ENCODE measurements at regions not wholly inside any gene's neighbourhood (a gene's known extent, or its start where the extent isn't known, plus 50 kb on each side); places are given as distances from the start of the nearest gene placed in this dataset.
A peak's percentile ranks its signal among the peaks of the same experiment; 100 is the strongest.

GRCh38 chr6:105805501-105806023 lies 280.6 kb upstream of the PRDM1 start:
- H3K9me3 ChIP-seq (ENCODE audit: severe bottlenecking): no peaks in the 10 kb centered on the region
- no peak for DNase-seq (ENCODE audit: low spot score)
- TF ChIP-seq CTCF (IDR thresholded peaks at IDR 0.05; ENCODE audit: poor library complexity, severe bottlenecking): no peak
- H3K27me3 ChIP-seq (ENCODE audit: insufficient read depth, poor library complexity, severe bottlenecking): no peaks in the 10 kb centered on the region
- H3K4me1 ChIP-seq (ENCODE audit: insufficient read depth, poor library complexity, severe bottlenecking): peaks cover 30% of the 10 kb centered on the region
- no peak overlapping the region for H3K4me3 ChIP-seq (ENCODE audit: severe bottlenecking)
- H3K27ac ChIP-seq (ENCODE audit: poor library complexity, severe bottlenecking): peak overlapping the region; percentile 65
- no peaks in the 10 kb centered on the region for H3K36me3 ChIP-seq (ENCODE audit: low read depth)
- ATAC-seq (ENCODE audit: low read depth): no peak

DNA sequence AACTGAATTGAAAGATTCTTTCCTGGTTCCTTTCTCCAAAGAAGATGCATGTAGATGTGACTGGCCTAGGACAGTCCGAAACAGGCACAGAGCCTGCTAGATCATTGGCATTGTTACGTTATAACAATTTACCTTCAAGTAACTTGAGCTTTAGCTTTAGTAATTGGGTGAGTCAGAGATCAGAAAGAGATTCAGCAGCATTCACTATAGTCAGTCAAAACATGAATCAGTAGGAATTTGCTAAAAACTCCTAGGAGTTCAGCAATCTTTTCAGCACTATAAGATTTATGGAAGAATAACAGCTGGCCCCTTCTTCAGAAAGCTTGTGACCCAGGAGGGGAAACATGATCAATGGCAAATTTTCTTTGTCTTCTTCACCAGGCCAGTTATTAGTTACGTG lies 281.7 kb upstream of the PRDM1 start:
- Histone ChIP-seq H3K27me3 (ENCODE audit: insufficient read depth, poor library complexity, severe bottlenecking) (no peaks in the 10 kb centered on the region), H3K4me1 (ENCODE audit: insufficient read depth, poor library complexity, severe bottlenecking) (peaks cover 18% of the 10 kb centered on the region), H3K4me3 (ENCODE audit: severe bottlenecking) (no peak overlapping the region), H3K9me3 (ENCODE audit: severe bottlenecking) (no peaks in the 10 kb centered on the region), H3K27ac (ENCODE audit: poor library complexity, severe bottlenecking) (peak overlapping the region; percentile 65), H3K36me3 (ENCODE audit: low read depth) (no peaks in the 10 kb centered on the region)
- DNase-seq (ENCODE audit: low spot score): no peak
- ATAC-seq (ENCODE audit: low read depth): peak; percentile 96
- TF ChIP-seq CTCF (IDR thresholded peaks at IDR 0.05; ENCODE audit: poor library complexity, severe bottlenecking): no peak

DNA sequence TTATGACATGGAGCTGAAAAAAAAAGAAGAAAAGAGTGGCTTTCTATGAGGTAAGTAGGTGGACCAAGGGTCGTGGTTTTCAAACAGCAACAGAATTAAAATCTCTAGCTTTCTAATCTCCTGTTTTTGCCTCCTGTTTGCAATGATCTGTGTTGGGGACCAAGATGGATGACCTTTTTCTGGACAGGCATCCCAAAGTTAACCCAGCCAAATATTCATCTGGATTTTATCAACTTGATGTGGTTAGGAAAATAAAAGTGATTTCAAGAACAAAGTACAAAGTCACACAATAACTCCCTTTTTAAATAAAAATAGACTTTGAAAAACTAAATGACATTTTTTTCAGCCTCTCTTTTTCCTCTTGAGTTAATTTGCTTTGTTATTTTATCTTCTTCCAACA lies 282.1 kb upstream of the PRDM1 start:
- peaks cover 17% of the 10 kb centered on the region for H3K4me1 ChIP-seq (ENCODE audit: insufficient read depth, poor library complexity, severe bottlenecking)
- DNase-seq (ENCODE audit: low spot score) (no peak), ATAC-seq (ENCODE audit: low read depth) (no peak)
- H3K9me3 ChIP-seq (ENCODE audit: severe bottlenecking): no peaks in the 10 kb centered on the region
- TF ChIP-seq CTCF (IDR thresholded peaks at IDR 0.05; ENCODE audit: poor library complexity, severe bottlenecking): no peak
- peak overlapping the region; percentile 65 for H3K27ac ChIP-seq (ENCODE audit: poor library complexity, severe bottlenecking)
- H3K36me3 ChIP-seq (ENCODE audit: low read depth): no peaks in the 10 kb centered on the region
- H3K4me3 ChIP-seq (ENCODE audit: severe bottlenecking): no peak overlapping the region
- H3K27me3 ChIP-seq (ENCODE audit: insufficient read depth, poor library complexity, severe bottlenecking): no peaks in the 10 kb centered on the region

GRCh38 chr6:105803442-105803841 lies 282.7 kb upstream of the PRDM1 start:
- no peaks in the 10 kb centered on the region for H3K9me3 ChIP-seq (ENCODE audit: severe bottlenecking)
- peak overlapping the region; percentile 65 for H3K27ac ChIP-seq (ENCODE audit: poor library complexity, severe bottlenecking)
- DNase-seq (ENCODE audit: low spot score): no peak
- ATAC-seq (ENCODE audit: low read depth): peak; percentile 68
- no peaks in the 10 kb centered on the region for H3K27me3 ChIP-seq (ENCODE audit: insufficient read depth, poor library complexity, severe bottlenecking)
- H3K36me3 ChIP-seq (ENCODE audit: low read depth): no peaks in the 10 kb centered on the region
- H3K4me1 ChIP-seq (ENCODE audit: insufficient read depth, poor library complexity, severe bottlenecking): peaks cover 17% of the 10 kb centered on the region
- TF ChIP-seq CTCF (IDR thresholded peaks at IDR 0.05; ENCODE audit: poor library complexity, severe bottlenecking): no peak
- no peak overlapping the region for H3K4me3 ChIP-seq (ENCODE audit: severe bottlenecking)

GRCh38 chr6:105802703-105803102 lies 283.4 kb upstream of the PRDM1 start:
- H3K27me3 ChIP-seq (ENCODE audit: insufficient read depth, poor library complexity, severe bottlenecking): no peaks in the 10 kb centered on the region
- H3K27ac ChIP-seq (ENCODE audit: poor library complexity, severe bottlenecking): no peak overlapping the region
- H3K4me3 ChIP-seq (ENCODE audit: severe bottlenecking): no peak overlapping the region
- H3K9me3 ChIP-seq (ENCODE audit: severe bottlenecking): no peaks in the 10 kb centered on the region
- no peaks in the 10 kb centered on the region for H3K36me3 ChIP-seq (ENCODE audit: low read depth)
- ATAC-seq (ENCODE audit: low read depth): no peak
- H3K4me1 ChIP-seq (ENCODE audit: insufficient read depth, poor library complexity, severe bottlenecking): peaks cover 17% of the 10 kb centered on the region
- no peak for DNase-seq (ENCODE audit: low spot score)
- TF ChIP-seq CTCF (IDR thresholded peaks at IDR 0.05; ENCODE audit: poor library complexity, severe bottlenecking): no peak

All from RWPE2 (cell line).